Vagina (tissue), 2 donors: ENCODE measurements at regions not wholly inside any gene's neighbourhood (a gene's known extent, or its start where the extent isn't known, plus 50 kb on each side); places are given as distances from the start of the nearest gene placed in this dataset.

Experiments
- CTCF ChIP-seq, 3 experiments: fragments of 450-650 bp in 2 of 3; fragments of 200-600 bp in 1 of 3; sonication (generic) in 1 of 3; IDR thresholded peaks; one replicate each; pipeline ENCODE4 v1.5.1; 2017 to 2019; ENCODE audit warnings: antibody characterized with exemption in 3 of 3, mild to moderate bottlenecking in 2 of 3, moderate library complexity in 2 of 3
- POLR2A ChIP-seq, 2 donors: fragments of 450-650 bp; IDR thresholded peaks; one replicate each; pipeline ENCODE4 v1.6.1; 2017; ENCODE audit warnings: antibody characterized with exemption in 2 of 2, mild to moderate bottlenecking in 2 of 2, moderate library complexity in 2 of 2

GRCh38 chr5:96566833-96567587 is 95.2 kb upstream of the CAST start:
- TF ChIP-seq POLR2A (IDR thresholded peaks at IDR 0.05) (no peak), CTCF (IDR thresholded peaks at IDR 0.05) (no peak)
